ENCODE measurements at regions not wholly inside any gene's neighbourhood (a gene's known extent, or its start where the extent isn't known, plus 50 kb on each side); places are given as distances from the start of the nearest gene placed in this dataset.
"Not testable (repeated sequence)": the region's sequence is repeated elsewhere in the genome, so short reads cannot be mapped to it uniquely, and the experiment has no call there.

DNA sequence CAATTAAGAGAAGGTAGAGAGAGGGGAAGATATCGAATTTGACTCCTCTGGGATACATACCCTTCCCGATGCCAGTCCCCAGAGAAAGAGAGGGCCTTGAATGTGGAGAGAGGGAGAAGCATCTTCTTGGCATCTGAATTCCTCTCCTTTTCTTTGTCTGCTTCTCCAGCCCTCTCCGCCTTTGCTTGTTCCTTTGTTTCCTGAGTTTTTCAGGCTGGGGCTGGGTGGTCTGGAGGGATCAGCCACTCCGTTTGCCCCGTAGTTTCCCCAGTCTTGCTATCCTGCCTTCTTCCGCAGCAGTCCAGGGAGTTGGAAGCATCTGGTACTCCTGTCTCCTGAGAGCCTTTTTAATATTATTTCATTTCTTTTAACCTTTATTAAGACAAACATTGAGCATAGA is 107.1 kb upstream of the CADM1 start:
- H3K4me3 ChIP-seq (ENCODE audit: low read depth in 1 of 2, low read length in 2 of 2) = no peak overlapping the region
- no peaks in the 10 kb centered on the region for H3K36me3 ChIP-seq (ENCODE audit: control insufficient read depth in 2 of 2, insufficient read depth in 2 of 2, low read length in 1 of 2)
- no peaks in the 10 kb centered on the region for H3K9me3 ChIP-seq (ENCODE audit: control insufficient read depth in 2 of 2, insufficient read depth in 1 of 2, low read depth in 1 of 2, low read length in 1 of 2)
- no peaks in the 10 kb centered on the region for H3K27me3 ChIP-seq (ENCODE audit: control insufficient read depth in 1 of 2, insufficient read depth in 2 of 2, low read length in 2 of 2)
- 66 to 85% methylated on average over 6 of the region's 6 CpGs for WGBS, 2 donors
- no peaks in the 10 kb centered on the region for H3K4me1 ChIP-seq (ENCODE audit: control insufficient read depth in 2 of 2, insufficient read depth in 2 of 2, low read length in 1 of 2)
- H3K27ac ChIP-seq (ENCODE audit: low read depth in 2 of 2, low read length in 1 of 2) = no peak overlapping the region

DNA sequence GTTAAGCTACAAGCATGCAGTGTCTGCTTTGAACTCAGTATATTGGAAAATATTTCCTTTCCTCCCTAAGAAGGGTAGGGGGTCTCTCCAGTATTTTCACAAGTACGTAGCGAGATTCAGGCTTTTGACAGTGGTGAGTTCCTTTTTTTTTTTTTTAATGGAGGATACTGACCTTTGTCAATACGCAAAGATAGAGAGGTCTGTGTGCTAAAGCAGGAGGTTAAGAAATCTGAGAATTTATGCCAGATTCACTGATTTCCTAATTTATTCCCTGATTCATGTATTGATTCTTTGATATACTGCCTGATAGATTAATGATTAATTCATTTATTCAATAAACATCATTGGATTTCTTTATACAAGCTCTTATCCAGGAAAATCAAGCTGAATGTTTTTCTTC is 106.7 kb upstream of the CADM1 start:
- no peaks in the 10 kb centered on the region for H3K27me3 ChIP-seq (ENCODE audit: control insufficient read depth in 1 of 2, insufficient read depth in 2 of 2, low read length in 2 of 2)
- no peaks in the 10 kb centered on the region for H3K4me1 ChIP-seq (ENCODE audit: control insufficient read depth in 2 of 2, insufficient read depth in 2 of 2, low read length in 1 of 2)
- 88 to 91% methylated on average over 3 of the region's 3 CpGs for WGBS, 2 donors
- no peak overlapping the region for H3K4me3 ChIP-seq (ENCODE audit: low read depth in 1 of 2, low read length in 2 of 2)
- H3K9me3 ChIP-seq (ENCODE audit: control insufficient read depth in 2 of 2, insufficient read depth in 1 of 2, low read depth in 1 of 2, low read length in 1 of 2) = no peaks in the 10 kb centered on the region
- no peaks in the 10 kb centered on the region for H3K36me3 ChIP-seq (ENCODE audit: control insufficient read depth in 2 of 2, insufficient read depth in 2 of 2, low read length in 1 of 2)
- H3K27ac ChIP-seq (ENCODE audit: low read depth in 2 of 2, low read length in 1 of 2) = no peak overlapping the region

DNA sequence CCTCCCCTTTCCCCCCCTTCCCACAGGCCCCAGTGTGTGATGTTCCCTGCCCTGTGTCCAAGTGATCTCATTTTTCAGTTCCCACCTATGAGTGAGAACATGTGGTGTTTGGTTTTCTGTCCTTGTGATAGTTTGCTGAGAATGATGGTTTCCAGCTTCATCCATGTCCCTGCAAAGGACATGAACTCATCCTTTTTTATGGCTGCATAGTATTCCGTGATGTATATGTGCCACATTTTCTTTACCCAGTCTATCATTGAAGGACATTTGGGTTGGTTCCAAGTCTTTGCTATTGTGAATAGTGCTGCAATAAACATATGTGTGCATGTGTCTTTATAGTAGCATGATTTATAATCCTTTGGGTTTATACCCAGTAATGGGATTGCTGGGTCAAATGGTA is 106.0 kb upstream of the CADM1 start:
- not testable (repeated sequence) for H3K4me3 ChIP-seq (ENCODE audit: low read depth in 1 of 2, low read length in 2 of 2); H3K9me3 ChIP-seq (ENCODE audit: control insufficient read depth in 2 of 2, insufficient read depth in 1 of 2, low read depth in 1 of 2, low read length in 1 of 2); H3K4me1 ChIP-seq (ENCODE audit: control insufficient read depth in 2 of 2, insufficient read depth in 2 of 2, low read length in 1 of 2); H3K27me3 ChIP-seq (ENCODE audit: control insufficient read depth in 1 of 2, insufficient read depth in 2 of 2, low read length in 2 of 2); H3K27ac ChIP-seq (ENCODE audit: low read depth in 2 of 2, low read length in 1 of 2); H3K36me3 ChIP-seq (ENCODE audit: control insufficient read depth in 2 of 2, insufficient read depth in 2 of 2, low read length in 1 of 2)
- 89 to 95% methylated on average over 1 of the region's 1 CpG for WGBS, 2 donors

DNA sequence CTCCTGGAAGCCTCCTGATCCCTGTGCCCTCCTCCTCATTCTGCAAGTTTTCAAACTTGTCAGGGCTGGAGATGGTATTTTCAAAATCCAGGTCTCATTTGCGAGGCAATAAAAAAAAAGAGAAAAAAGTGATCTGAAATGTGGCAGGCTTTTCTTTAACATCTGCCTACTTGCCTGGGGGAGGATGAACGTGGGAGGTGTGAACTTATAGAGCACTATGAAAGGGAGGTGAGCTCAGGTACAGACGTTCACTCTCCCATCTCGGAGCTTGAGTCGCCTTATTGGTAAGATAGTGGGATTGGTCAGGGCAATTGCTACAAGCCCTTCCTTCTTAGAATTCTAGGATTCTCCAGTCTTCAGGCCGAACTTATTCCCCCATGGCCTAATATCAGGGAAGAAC is 104.8 kb upstream of the CADM1 start:
- Histone ChIP-seq H3K4me1 (ENCODE audit: control insufficient read depth in 2 of 2, insufficient read depth in 2 of 2, low read length in 1 of 2) (no peaks in the 10 kb centered on the region), H3K36me3 (ENCODE audit: control insufficient read depth in 2 of 2, insufficient read depth in 2 of 2, low read length in 1 of 2) (no peaks in the 10 kb centered on the region), H3K27ac (ENCODE audit: low read depth in 2 of 2, low read length in 1 of 2) (no peak overlapping the region), H3K4me3 (ENCODE audit: low read depth in 1 of 2, low read length in 2 of 2) (no peak overlapping the region), H3K9me3 (ENCODE audit: control insufficient read depth in 2 of 2, insufficient read depth in 1 of 2, low read depth in 1 of 2, low read length in 1 of 2) (no peaks in the 10 kb centered on the region), H3K27me3 (ENCODE audit: control insufficient read depth in 1 of 2, insufficient read depth in 2 of 2, low read length in 2 of 2) (no peaks in the 10 kb centered on the region)
- WGBS, 2 donors = 83 to 84% methylated on average over 6 of the region's 6 CpGs

DNA sequence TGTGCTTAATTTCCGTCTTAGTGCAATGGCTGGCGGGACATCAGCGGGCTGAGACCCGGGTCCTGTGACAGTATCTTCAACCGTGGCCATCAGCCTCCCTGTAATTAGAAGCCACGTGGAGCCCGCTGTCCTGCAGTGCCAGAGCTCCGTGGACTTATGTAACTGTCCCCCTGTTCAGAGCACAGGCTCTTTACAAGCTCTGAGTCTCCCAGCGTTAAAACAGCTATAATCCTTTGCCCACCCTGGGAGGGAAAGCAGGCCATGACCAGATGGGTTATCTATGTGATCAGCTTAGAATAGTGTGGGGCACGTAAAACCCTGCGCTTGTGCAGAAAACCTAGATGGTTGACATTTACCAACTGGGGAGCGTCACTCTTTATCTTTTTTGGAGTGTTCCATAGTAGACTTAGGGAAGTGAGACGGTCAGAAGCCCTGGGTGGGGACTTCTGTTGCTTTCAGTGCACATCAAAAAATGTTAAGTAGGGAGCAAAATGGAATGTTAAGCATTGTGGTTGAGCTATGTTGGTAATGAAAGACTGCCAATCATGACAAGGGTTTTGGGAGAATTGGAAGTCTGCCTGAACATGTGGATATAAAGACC is 103.5 kb upstream of the CADM1 start:
- 71 to 72% methylated on average over 13 of the region's 13 CpGs for WGBS, 2 donors
- no peak overlapping the region for H3K27ac ChIP-seq (ENCODE audit: low read depth in 2 of 2, low read length in 1 of 2)
- H3K4me3 ChIP-seq (ENCODE audit: low read depth in 1 of 2, low read length in 2 of 2) = no peak overlapping the region
- H3K9me3 ChIP-seq (ENCODE audit: control insufficient read depth in 2 of 2, insufficient read depth in 1 of 2, low read depth in 1 of 2, low read length in 1 of 2) = no peaks in the 10 kb centered on the region
- H3K27me3 ChIP-seq (ENCODE audit: control insufficient read depth in 1 of 2, insufficient read depth in 2 of 2, low read length in 2 of 2) = no peaks in the 10 kb centered on the region
- H3K4me1 ChIP-seq (ENCODE audit: control insufficient read depth in 2 of 2, insufficient read depth in 2 of 2, low read length in 1 of 2) = no peaks in the 10 kb centered on the region
- no peaks in the 10 kb centered on the region for H3K36me3 ChIP-seq (ENCODE audit: control insufficient read depth in 2 of 2, insufficient read depth in 2 of 2, low read length in 1 of 2)

DNA sequence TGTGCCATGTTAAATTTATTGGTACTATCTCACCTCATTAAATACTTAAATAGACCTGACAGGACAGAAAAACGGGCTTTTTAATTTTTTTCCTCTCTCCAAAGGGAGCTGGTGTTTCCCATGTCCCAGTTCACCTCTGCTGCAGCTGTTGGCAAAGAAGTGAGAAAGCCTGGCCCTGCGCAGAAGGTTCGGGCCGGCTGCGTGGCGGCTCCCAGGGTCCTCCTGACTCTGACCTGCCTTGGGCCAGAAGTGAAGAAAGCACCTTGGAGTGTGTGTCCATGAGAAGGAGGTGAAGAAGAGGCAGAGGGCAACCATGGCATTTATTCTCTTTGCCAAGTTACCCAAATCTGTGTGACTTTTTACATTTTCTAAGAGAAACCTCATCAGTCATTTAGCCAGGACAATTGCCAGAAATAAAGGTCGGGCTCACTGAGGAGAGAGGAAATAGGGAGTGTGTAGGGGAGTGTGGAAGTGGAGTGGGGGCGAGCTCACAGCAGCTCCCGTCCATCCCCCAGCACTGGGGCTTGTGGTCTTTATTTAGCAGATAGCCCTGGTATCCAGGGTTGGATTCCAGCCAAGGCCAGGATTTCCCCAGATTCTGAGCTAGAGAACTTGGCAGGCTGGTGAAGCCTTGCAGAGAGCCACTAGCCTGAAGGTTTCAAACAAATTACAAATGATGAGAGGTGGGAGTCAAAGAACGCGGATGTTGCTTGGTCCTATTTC is 102.4 kb upstream of the CADM1 start:
- no peaks in the 10 kb centered on the region for H3K4me1 ChIP-seq (ENCODE audit: control insufficient read depth in 2 of 2, insufficient read depth in 2 of 2, low read length in 1 of 2)
- no peak overlapping the region for H3K27ac ChIP-seq (ENCODE audit: low read depth in 2 of 2, low read length in 1 of 2)
- no peaks in the 10 kb centered on the region for H3K9me3 ChIP-seq (ENCODE audit: control insufficient read depth in 2 of 2, insufficient read depth in 1 of 2, low read depth in 1 of 2, low read length in 1 of 2)
- H3K4me3 ChIP-seq (ENCODE audit: low read depth in 1 of 2, low read length in 2 of 2) = no peak overlapping the region
- WGBS, 2 donors = 40 to 48% methylated on average over 11 of the region's 11 CpGs
- H3K36me3 ChIP-seq (ENCODE audit: control insufficient read depth in 2 of 2, insufficient read depth in 2 of 2, low read length in 1 of 2) = no peaks in the 10 kb centered on the region
- H3K27me3 ChIP-seq (ENCODE audit: control insufficient read depth in 1 of 2, insufficient read depth in 2 of 2, low read length in 2 of 2) = no peaks in the 10 kb centered on the region

DNA sequence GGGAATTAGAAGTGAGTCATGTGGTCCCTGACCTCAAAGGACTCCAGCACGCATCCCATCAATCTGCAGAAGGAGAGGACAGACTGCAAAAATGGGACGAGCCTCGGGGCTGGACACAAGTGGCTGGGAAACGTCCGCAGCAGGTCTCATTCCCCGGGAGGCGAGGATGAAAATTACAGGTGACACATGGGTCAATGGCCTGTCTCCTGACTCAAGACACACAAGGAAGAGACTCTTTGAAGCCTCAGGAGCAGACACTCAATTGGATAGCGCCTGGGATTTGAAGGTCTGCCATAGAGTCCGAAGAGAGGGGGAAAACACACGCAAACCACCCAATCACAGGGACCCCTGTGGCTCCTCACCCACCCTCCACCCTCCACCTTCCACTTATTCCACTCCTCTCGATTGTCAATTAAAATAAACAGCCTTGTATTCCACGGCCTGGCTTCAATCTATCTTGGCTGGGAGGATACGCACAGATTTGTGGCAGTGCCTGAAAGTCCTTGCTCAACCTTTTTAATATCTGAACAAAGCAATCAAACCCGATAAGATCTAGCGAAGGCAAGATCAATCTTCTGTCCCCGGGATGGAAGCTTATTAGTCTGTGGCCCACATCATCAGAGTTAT is 101.8 kb upstream of the CADM1 start:
- 69 to 77% methylated on average over 16 of the region's 16 CpGs for WGBS, 2 donors
- no peaks in the 10 kb centered on the region for H3K36me3 ChIP-seq (ENCODE audit: control insufficient read depth in 2 of 2, insufficient read depth in 2 of 2, low read length in 1 of 2)
- H3K4me3 ChIP-seq (ENCODE audit: low read depth in 1 of 2, low read length in 2 of 2) = no peak overlapping the region
- H3K9me3 ChIP-seq (ENCODE audit: control insufficient read depth in 2 of 2, insufficient read depth in 1 of 2, low read depth in 1 of 2, low read length in 1 of 2) = no peaks in the 10 kb centered on the region
- no peak overlapping the region for H3K27ac ChIP-seq (ENCODE audit: low read depth in 2 of 2, low read length in 1 of 2)
- H3K27me3 ChIP-seq (ENCODE audit: control insufficient read depth in 1 of 2, insufficient read depth in 2 of 2, low read length in 2 of 2) = no peaks in the 10 kb centered on the region
- H3K4me1 ChIP-seq (ENCODE audit: control insufficient read depth in 2 of 2, insufficient read depth in 2 of 2, low read length in 1 of 2) = no peaks in the 10 kb centered on the region

DNA sequence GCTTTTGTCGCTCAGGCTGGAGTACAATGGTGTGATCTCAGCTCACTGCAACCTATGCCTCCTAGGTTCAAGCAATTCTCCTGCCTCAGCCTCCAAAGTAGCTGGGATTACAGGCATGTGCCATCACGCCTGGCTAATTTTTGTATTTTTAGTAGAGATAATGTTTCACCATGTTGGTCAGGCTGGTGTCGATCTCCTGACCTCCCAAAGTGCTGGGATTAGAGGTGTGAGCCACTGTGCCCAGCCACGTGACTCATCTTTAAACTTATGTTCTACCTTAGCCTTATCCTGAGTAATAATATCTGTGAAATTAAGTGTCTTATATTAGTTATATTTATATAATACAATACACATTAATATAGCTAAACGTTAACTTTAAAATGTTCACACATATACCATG is 101.2 kb upstream of the CADM1 start:
- H3K27me3 ChIP-seq (ENCODE audit: control insufficient read depth in 1 of 2, insufficient read depth in 2 of 2, low read length in 2 of 2); H3K9me3 ChIP-seq (ENCODE audit: control insufficient read depth in 2 of 2, insufficient read depth in 1 of 2, low read depth in 1 of 2, low read length in 1 of 2); H3K4me3 ChIP-seq (ENCODE audit: low read depth in 1 of 2, low read length in 2 of 2); H3K36me3 ChIP-seq (ENCODE audit: control insufficient read depth in 2 of 2, insufficient read depth in 2 of 2, low read length in 1 of 2); H3K27ac ChIP-seq (ENCODE audit: low read depth in 2 of 2, low read length in 1 of 2); H3K4me1 ChIP-seq (ENCODE audit: control insufficient read depth in 2 of 2, insufficient read depth in 2 of 2, low read length in 1 of 2): not testable (repeated sequence)
- 86 to 87% methylated on average over 5 of the region's 5 CpGs for WGBS, 2 donors

DNA sequence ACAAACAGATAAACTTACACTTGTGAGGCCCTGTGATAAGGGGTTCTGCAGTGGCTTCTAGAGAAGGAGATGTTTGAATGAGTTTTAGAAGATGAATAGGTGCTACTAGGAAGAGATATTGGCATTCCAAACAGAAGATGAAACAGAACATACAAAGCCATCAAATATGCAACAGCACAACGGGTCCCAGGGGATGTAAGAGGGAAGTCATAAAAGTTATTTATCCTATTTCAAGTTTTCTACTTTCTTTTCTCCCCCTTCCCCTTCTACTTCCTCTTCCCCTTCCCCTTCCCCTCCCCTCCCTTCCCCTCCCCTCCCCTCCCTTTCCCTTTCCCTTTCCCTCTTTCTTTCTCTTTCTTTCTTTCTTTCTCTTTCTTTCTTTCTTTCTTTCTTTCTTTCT is 94.9 kb upstream of the CADM1 start:
- no peak overlapping the region for H3K4me3 ChIP-seq (ENCODE audit: low read depth in 1 of 2, low read length in 2 of 2)
- H3K9me3 ChIP-seq (ENCODE audit: control insufficient read depth in 2 of 2, insufficient read depth in 1 of 2, low read depth in 1 of 2, low read length in 1 of 2) = no peaks in the 10 kb centered on the region
- H3K36me3 ChIP-seq (ENCODE audit: control insufficient read depth in 2 of 2, insufficient read depth in 2 of 2, low read length in 1 of 2) = no peaks in the 10 kb centered on the region
- no peaks in the 10 kb centered on the region for H3K4me1 ChIP-seq (ENCODE audit: control insufficient read depth in 2 of 2, insufficient read depth in 2 of 2, low read length in 1 of 2)
- H3K27ac ChIP-seq (ENCODE audit: low read depth in 2 of 2, low read length in 1 of 2) = no peak overlapping the region
- 53 to 63% methylated on average over 1 of the region's 1 CpG for WGBS, 2 donors
- no peaks in the 10 kb centered on the region for H3K27me3 ChIP-seq (ENCODE audit: control insufficient read depth in 1 of 2, insufficient read depth in 2 of 2, low read length in 2 of 2)
